GM19240 (cell line): ENCODE measurements at regions not wholly inside any gene's neighbourhood (a gene's known extent, or its start where the extent isn't known, plus 50 kb on each side); places are given as distances from the start of the nearest gene placed in this dataset.

ENCODE experiments used
- DNase-seq: peaks from one replicate; pipeline ENCODE4 v3.0.0; 2011; ENCODE audit warnings: low spot score; ENCODE audit not compliant: insufficient read length

- DNase-seq: no peak
Measured at GRCh38 chr20:57793421-57793820, 83.6 kb upstream of the PMEPA1 start.

- DNase-seq: no peak
Measured at GRCh38 chr20:57792386-57793080, 82.7 kb upstream of the PMEPA1 start.

- no peak for DNase-seq
Measured at GRCh38 chr20:57791966-57792365, 82.2 kb upstream of the PMEPA1 start.

- DNase-seq: no peak
Measured at GRCh38 chr20:57791178-57791962, 81.6 kb upstream of the PMEPA1 start.

GRCh38 chr20:57790176-57790575 lies 80.4 kb upstream of the PMEPA1 start:
- DNase-seq: no peak

GRCh38 chr20:57788936-57789613 lies 79.3 kb upstream of the PMEPA1 start:
- DNase-seq: no peak

GRCh38 chr20:57787990-57788781 lies 78.4 kb upstream of the PMEPA1 start:
- DNase-seq: no peak

- no peak for DNase-seq
Measured at GRCh38 chr20:57787151-57787989, 77.6 kb upstream of the PMEPA1 start.

GRCh38 chr20:57786304-57786932 lies 76.6 kb upstream of the PMEPA1 start:
- no peak for DNase-seq

- DNase-seq: no peak
Measured at GRCh38 chr20:57785720-57786119, 75.9 kb upstream of the PMEPA1 start.

GRCh38 chr20:57785061-57785460 lies 75.2 kb upstream of the PMEPA1 start:
- DNase-seq: no peak

- DNase-seq: no peak
Measured at GRCh38 chr20:57783956-57784837, 74.4 kb upstream of the PMEPA1 start.

- DNase-seq: no peak
Measured at GRCh38 chr20:57783196-57783595, 73.4 kb upstream of the PMEPA1 start.

- no peak for DNase-seq
Measured at GRCh38 chr20:57782631-57783041, 72.8 kb upstream of the PMEPA1 start.

- no peak for DNase-seq
Measured at GRCh38 chr20:57781901-57782300, 72.1 kb upstream of the PMEPA1 start.

- no peak for DNase-seq
Measured at GRCh38 chr20:57780906-57781305, 71.1 kb upstream of the PMEPA1 start.

- DNase-seq: no peak
Measured at GRCh38 chr20:57780398-57780797, 70.6 kb upstream of the PMEPA1 start.

- DNase-seq: no peak
Measured at GRCh38 chr20:57779401-57780003, 69.7 kb upstream of the PMEPA1 start.

- DNase-seq: no peak
Measured at GRCh38 chr20:57777911-57778310, 68.1 kb upstream of the PMEPA1 start.
